ENCODE measurements at regions not wholly inside any gene's neighbourhood (a gene's known extent, or its start where the extent isn't known, plus 50 kb on each side); places are given as distances from the start of the nearest gene placed in this dataset.

GRCh38 chr3:14260463-14260862 is 81.8 kb downstream of the LSM3 start:
- H3T11ph ChIP-seq (ENCODE audit: low read length), result no peak overlapping the region
- H2AFZ ChIP-seq (ENCODE audit: low read length), result no peak overlapping the region
- H3K4ac ChIP-seq (ENCODE audit: low read depth, low read length), result no peak overlapping the region
- WGBS (ENCODE audit: extremely low coverage, insufficient read length, low lambda C conversion rate), result no CpG with 5 or more reads among the region's 7 CpGs
- no peak overlapping the region for H2BK5ac ChIP-seq (ENCODE audit: insufficient read length, low read length)
- no peak overlapping the region for H3K4me2 ChIP-seq (ENCODE audit: insufficient read depth, insufficient read length, low read length)
- H4K5ac ChIP-seq (ENCODE audit: insufficient read length, low read depth, low read length), result no peak overlapping the region
- H2BK12ac ChIP-seq (ENCODE audit: insufficient read length, low read depth, low read length), result no peak overlapping the region
- no peaks in the 10 kb centered on the region for H3K9me3 ChIP-seq (ENCODE audit: control insufficient read depth, low read depth, low read length)
- no peaks in the 10 kb centered on the region for H3K27me3 ChIP-seq (ENCODE audit: insufficient read depth, low read length)
- H3K9me3 Mint-ChIP-seq, result peaks cover 3 to 15% of the 10 kb centered on the region in 2 experiments; a peak in 4 of 5 replicates
- H3K27me3 Mint-ChIP-seq (ENCODE audit: low read depth), result peaks cover 5% of the 10 kb centered on the region
- H3K23me2 ChIP-seq (ENCODE audit: insufficient read length, low read depth, low read length, poor library complexity, severe bottlenecking), result no peaks in the 10 kb centered on the region
- peaks cover 14 to 22% of the 10 kb centered on the region in 2 experiments for H3K4me1 Mint-ChIP-seq
- no peak overlapping the region for H2BK120ac ChIP-seq (ENCODE audit: low read depth, low read length, poor library complexity, severe bottlenecking)
- H4K20me1 ChIP-seq (ENCODE audit: control insufficient read depth, insufficient read depth, insufficient read length), result no peaks in the 10 kb centered on the region
- no peaks in the 10 kb centered on the region for H3K4me1 ChIP-seq (ENCODE audit: insufficient read depth, low read length)
- no peak overlapping the region for H4K8ac ChIP-seq (replicated peaks; ENCODE audit: insufficient read length, low read depth, low read length)
- no peak overlapping the region for H3K18ac ChIP-seq (ENCODE audit: insufficient read length, low read depth, low read length)
- H4K91ac ChIP-seq (ENCODE audit: insufficient read length, low read depth, low read length), result no peak overlapping the region
- no peaks in the 10 kb centered on the region for H3K79me1 ChIP-seq (ENCODE audit: insufficient read depth, low read depth, low read length, poor library complexity, severe bottlenecking)
- no peak overlapping the region for H3K9ac ChIP-seq (ENCODE audit: extremely low read depth, insufficient read length, low read length)
- no peak overlapping the region for H3K4me3 Mint-ChIP-seq
- H3K27ac Mint-ChIP-seq, result peak overlapping the region in 1 of 3 experiments; percentile 70; a peak in 2 of 7 replicates
- H2AK5ac ChIP-seq (ENCODE audit: insufficient read length, low read length), result no peak overlapping the region
- no peak overlapping the region for H3K27ac ChIP-seq (ENCODE audit: insufficient read length, low read depth, low read length)
- TF ChIP-seq CTCF (conservative IDR thresholded peaks at IDR 0.05), result no peak
- no peak overlapping the region for H2BK15ac ChIP-seq (ENCODE audit: low read depth, low read length)
- no peak overlapping the region for H3K56ac ChIP-seq (ENCODE audit: insufficient read length, low read depth, low read length)
- no peak overlapping the region for H3K14ac ChIP-seq (ENCODE audit: insufficient read depth, low read length)
- no peak overlapping the region for H2BK20ac ChIP-seq (ENCODE audit: low read depth, low read length, poor library complexity, severe bottlenecking)
- no peaks in the 10 kb centered on the region for H3K79me2 ChIP-seq (ENCODE audit: insufficient read depth, low read length)
- H3K23ac ChIP-seq (ENCODE audit: insufficient read length, low read depth, low read length), result no peak overlapping the region
- DNase-seq, result no peak
- peaks cover 0 to 3% (median 2%) of the 10 kb centered on the region in 3 experiments; a peak in 1 of 7 replicates for H3K36me3 Mint-ChIP-seq (ENCODE audit: insufficient read depth in 1 of 3, low read depth in 3 of 3)
